Stomach (tissue), 8 donors: ENCODE measurements at regions not wholly inside any gene's neighbourhood (a gene's known extent, or its start where the extent isn't known, plus 50 kb on each side); places are given as distances from the start of the nearest gene placed in this dataset.

Experiments
- DNase-seq, 2 donors: peaks; one replicate each; pipeline versions ENCODE4 v3.0.0 to v3.0.0-alpha.2; 2013 to 2019
- H3K27ac ChIP-seq, 5 donors: fragments of 200-600 bp in 4 of 5; sonication (generic) in 4 of 5; one replicate each; pipeline ENCODE4 v1.5.1; 2013 to 2019; ENCODE audit warnings: mild to moderate bottlenecking in 1 of 5, moderate library complexity in 1 of 5
- H3K27me3 ChIP-seq, 3 donors: fragments of 200-600 bp; sonication (generic); one replicate each; pipeline ENCODE4 v1.5.1; 2017 to 2019; ENCODE audit warnings: mixed run types in 1 of 3
- H3K36me3 ChIP-seq, 4 donors: fragments of 200-600 bp; sonication (generic); 1 replicate in 3 of 4; 2 replicates in 1 of 4; pipeline ENCODE4 v1.5.1; 2016 to 2019
- H3K4me1 ChIP-seq, 4 donors: fragments of 200-600 bp; sonication (generic); one replicate each; pipeline ENCODE4 v1.5.1; 2016 to 2019
- H3K4me3 ChIP-seq, 4 donors: fragments of 200-600 bp; sonication (generic) in 3 of 4; one replicate each; pipeline ENCODE4 v1.5.1; 2016 to 2019; ENCODE audit warnings: mild to moderate bottlenecking in 1 of 4
- H3K9me3 ChIP-seq, 4 donors: fragments of 200-600 bp; sonication (generic); one replicate each; pipeline ENCODE4 v1.5.1; 2016 to 2019
- CTCF ChIP-seq, 7 experiments: fragments of 450-650 bp in 4 of 7; fragments of 200-600 bp in 3 of 7; sonication (generic) in 3 of 7; IDR thresholded peaks; one replicate each; pipeline ENCODE4 v1.5.1; 2016 to 2019; ENCODE audit warnings: antibody characterized with exemption in 7 of 7, control low read depth in 2 of 7, mild to moderate bottlenecking in 1 of 7
- EP300 ChIP-seq: sonication (generic); formaldehyde crosslinking; IDR thresholded peaks from one replicate; pipeline ENCODE4 v1.6.1; 2017; ENCODE audit warnings: antibody characterized with exemption
- POLR2A ChIP-seq, 4 donors: fragments of 450-650 bp; IDR thresholded peaks; one replicate each; pipeline ENCODE4 v1.6.1; 2016; ENCODE audit warnings: antibody characterized with exemption in 4 of 4, control low read depth in 2 of 4, mild to moderate bottlenecking in 1 of 4, moderate library complexity in 1 of 4
- POLR2AphosphoS5 ChIP-seq, 3 donors: sonication (generic); formaldehyde crosslinking; IDR thresholded peaks; one replicate each; pipeline ENCODE4 v1.6.1; 2016; ENCODE audit warnings: antibody characterized with exemption in 3 of 3
- WGBS, 5 donors: extraction: QIAGEN DNeasy Blood & Tissue Kit in 3 of 5; methylation state at CpG; one replicate each; pipeline versions ENCODE4 v1.1.5 to v1.1.7; 2013 to 2018; 5-methylcytosine and 5-hydroxymethylcytosine counted together
- intact Hi-C: fragments of 100-400 bp; cut with DNase I; formaldehyde crosslinking; loops from one replicate; pipeline ENCODE4 v1.15.1; 2023; ENCODE audit warnings: low total_unique reads
- donor health status: healthy with polysubstance abuse.
- donor health status: Bipolar disorder and iron deficiency.
- donor health status: healthy.

GRCh38 chr9:88215196-88216125 is 77.2 kb upstream of the SPATA31C2 start:
- Histone ChIP-seq H3K27me3 (peaks cover 0 to 4% (median 0%) of the 10 kb centered on the region in 3 donors), H3K4me1 (no peaks in the 10 kb centered on the region), H3K4me3 (no peak overlapping the region), H3K27ac (no peak overlapping the region), H3K36me3 (no peaks in the 10 kb centered on the region), H3K9me3 (peaks cover 0 to 7% (median 0%) of the 10 kb centered on the region in 4 donors)
- intact Hi-C loops, result no loop called here
- TF ChIP-seq EP300 (no peak), POLR2A (IDR thresholded peaks at IDR 0.05) (no peak), CTCF (IDR thresholded peaks at IDR 0.05) (no peak), POLR2AphosphoS5 (IDR thresholded peaks at IDR 0.05) (no peak)
- DNase-seq, result no peak
- WGBS, 5 donors, result 58 to 66% (median 62%) methylated on average over 10 of the region's 10 CpGs

GRCh38 chr9:88202321-88202720 is 64.0 kb upstream of the SPATA31C2 start:
- no peak for DNase-seq
- Histone ChIP-seq H3K27me3 (no peaks in the 10 kb centered on the region), H3K4me1 (peaks cover 0 to 8% (median 7%) of the 10 kb centered on the region in 4 donors), H3K36me3 (no peaks in the 10 kb centered on the region), H3K27ac (no peak overlapping the region), H3K4me3 (no peak overlapping the region), H3K9me3 (no peaks in the 10 kb centered on the region)
- WGBS, 5 donors, result 83 to 86% (median 85%) methylated on average over 8 of the region's 8 CpGs
- TF ChIP-seq EP300, result no peak
- no peak for TF ChIP-seq POLR2A (IDR thresholded peaks at IDR 0.05)
- no peak for TF ChIP-seq CTCF (IDR thresholded peaks at IDR 0.05)
- TF ChIP-seq POLR2AphosphoS5 (IDR thresholded peaks at IDR 0.05), result no peak
- intact Hi-C loops, result no loop called here

- peak in 1 of 2 donors; percentile 65 for DNase-seq
- no peaks in the 10 kb centered on the region for H3K27me3 ChIP-seq
- H3K4me1 ChIP-seq, result peaks cover 0 to 24% (median 12%) of the 10 kb centered on the region in 4 donors
- H3K36me3 ChIP-seq, result no peaks in the 10 kb centered on the region
- intact Hi-C loops, result no loop called here
- 42 to 69% (median 56%) methylated on average over 7 of the region's 7 CpGs for WGBS, 5 donors
- peak overlapping the region; percentile 10 to 24 (median 20) for H3K4me3 ChIP-seq
- no peaks in the 10 kb centered on the region for H3K9me3 ChIP-seq
- H3K27ac ChIP-seq, result peak overlapping the region in 3 of 5 donors; percentile 41 to 55 (median 54)
- no peak for TF ChIP-seq CTCF (IDR thresholded peaks at IDR 0.05)
- TF ChIP-seq POLR2AphosphoS5 (IDR thresholded peaks at IDR 0.05), result no peak
- TF ChIP-seq EP300, result no peak
- TF ChIP-seq POLR2A (IDR thresholded peaks at IDR 0.05), result no peak
Measured at GRCh38 chr9:88198341-88198807, 60.1 kb upstream of the SPATA31C2 start.

GRCh38 chr9:88197781-88198340 is 59.6 kb upstream of the SPATA31C2 start:
- H3K27me3 ChIP-seq, result no peaks in the 10 kb centered on the region
- H3K4me3 ChIP-seq, result peak overlapping the region in 3 of 4 donors; percentile 10 to 24 (median 21)
- DNase-seq, result peak in 1 of 2 donors; percentile 60
- H3K9me3 ChIP-seq, result no peaks in the 10 kb centered on the region
- peak overlapping the region in 3 of 5 donors; percentile 41 to 55 (median 54) for H3K27ac ChIP-seq
- H3K36me3 ChIP-seq, result no peaks in the 10 kb centered on the region
- no peak for TF ChIP-seq CTCF (IDR thresholded peaks at IDR 0.05)
- no peak for TF ChIP-seq EP300
- TF ChIP-seq POLR2AphosphoS5 (IDR thresholded peaks at IDR 0.05), result no peak
- no peak for TF ChIP-seq POLR2A (IDR thresholded peaks at IDR 0.05)
- peaks cover 0 to 24% (median 12%) of the 10 kb centered on the region in 4 donors for H3K4me1 ChIP-seq
- 38 to 57% (median 55%) methylated on average over 4 of the region's 4 CpGs for WGBS, 5 donors
- intact Hi-C loops, result no loop called here
